Stimulated activated CD4-positive, alpha-beta T cell treated with anti-CD3 and anti-CD28 coated beads, Interleukin-1b, Interleukin-23, amount 100 ng/mL, for 24 hours (primary cell): ENCODE measurements at regions not wholly inside any gene's neighbourhood (a gene's known extent, or its start where the extent isn't known, plus 50 kb on each side); places are given as distances from the start of the nearest gene placed in this dataset.

ENCODE experiments used
- DNase-seq, 4 experiments: peaks; one replicate each; pipeline ENCODE4 v3.0.0-alpha.2; 2020; ENCODE audit warnings: low read depth in 4 of 4, low spot score in 1 of 4

DNA sequence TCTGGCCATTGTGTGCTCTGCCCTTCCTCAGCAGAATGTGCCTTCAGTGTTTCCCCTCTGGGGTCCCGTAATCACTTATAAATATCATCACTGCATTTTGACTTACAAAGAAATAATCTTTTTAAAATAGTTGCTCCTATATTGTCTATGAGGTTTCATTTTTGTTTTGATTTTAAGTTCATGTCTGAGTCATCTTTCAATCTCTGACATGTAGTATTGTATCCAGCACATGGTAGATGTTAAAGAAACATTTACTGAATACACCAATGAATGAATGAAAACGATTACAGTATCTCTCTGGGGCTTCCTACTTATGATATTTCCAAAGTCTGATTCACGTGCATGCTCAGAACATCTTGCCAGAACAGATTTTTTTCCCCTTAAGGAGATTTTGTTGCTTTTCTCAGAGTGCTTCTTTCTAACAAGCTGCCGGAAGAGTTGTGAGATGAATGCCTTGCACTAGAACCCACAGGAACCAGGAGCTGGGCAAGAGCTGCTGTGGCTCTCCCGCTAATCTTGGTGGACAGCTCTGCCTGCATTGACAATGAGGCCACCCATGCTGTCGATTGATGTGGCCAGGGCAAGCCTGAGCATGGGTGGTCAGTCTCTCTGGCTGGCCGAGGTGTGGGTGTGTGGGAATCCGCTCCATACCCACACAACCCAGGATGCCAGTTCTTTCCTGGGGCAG lies 199.4 kb downstream of the CYRIA start:
- DNase-seq, result no peak

GRCh38 chr2:16464641-16465040 lies 201.0 kb downstream of the CYRIA start:
- DNase-seq, result no peak

GRCh38 chr2:16462958-16463357 lies 202.7 kb downstream of the CYRIA start:
- no peak for DNase-seq

- no peak for DNase-seq
Measured at GRCh38 chr2:16461672-16462071, 204.0 kb downstream of the CYRIA start.

GRCh38 chr2:16459606-16460005 lies 206.0 kb downstream of the CYRIA start:
- no peak for DNase-seq

- no peak for DNase-seq
Measured at GRCh38 chr2:16454621-16455020, 211.0 kb downstream of the CYRIA start.

- DNase-seq, result no peak
Measured at GRCh38 chr2:16452123-16452522, 213.5 kb downstream of the CYRIA start.

- DNase-seq, result no peak
Measured at GRCh38 chr2:16446706-16447105, 218.9 kb downstream of the CYRIA start.

DNA sequence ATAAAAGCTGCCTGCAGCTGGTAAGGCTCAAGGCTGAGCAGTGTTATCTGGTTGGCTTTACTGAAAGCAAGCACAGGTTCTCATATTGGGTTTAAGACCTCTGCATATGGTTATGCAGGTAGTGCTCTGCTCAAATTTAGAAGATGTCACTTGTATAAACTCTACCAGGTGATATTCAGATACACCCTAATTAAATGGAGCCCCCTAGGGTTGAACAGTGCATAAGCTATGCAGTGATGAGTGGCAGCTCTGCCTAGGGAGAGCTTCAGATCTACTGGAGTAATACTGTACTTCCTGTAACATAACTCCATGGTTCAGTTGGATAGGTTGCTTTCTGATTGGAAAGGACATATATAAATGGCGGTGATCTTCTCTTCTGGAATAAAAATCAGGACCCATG lies 222.7 kb downstream of the CYRIA start:
- no peak for DNase-seq

GRCh38 chr2:16441431-16441830 lies 224.2 kb downstream of the CYRIA start:
- no peak for DNase-seq

DNA sequence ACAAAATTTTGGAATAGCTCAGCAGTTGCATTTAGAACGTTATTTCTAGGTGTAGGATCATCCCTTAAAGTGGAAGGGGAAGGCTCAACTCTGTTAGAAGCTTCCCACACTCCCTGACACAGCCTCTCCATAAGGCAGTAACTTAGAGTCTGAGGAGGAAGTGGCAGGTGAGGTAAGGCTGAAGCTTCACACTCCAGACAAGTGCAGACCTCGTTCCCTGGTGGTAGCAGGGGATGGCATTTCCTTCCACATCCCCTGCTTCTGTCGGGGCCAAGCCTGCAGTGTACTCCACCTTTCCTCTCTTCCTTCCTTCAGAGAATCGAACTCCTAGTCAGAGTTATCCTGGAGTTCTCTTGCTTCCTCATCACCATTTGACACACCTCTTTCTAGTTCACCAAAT lies 224.7 kb downstream of the CYRIA start:
- DNase-seq, result no peak

DNA sequence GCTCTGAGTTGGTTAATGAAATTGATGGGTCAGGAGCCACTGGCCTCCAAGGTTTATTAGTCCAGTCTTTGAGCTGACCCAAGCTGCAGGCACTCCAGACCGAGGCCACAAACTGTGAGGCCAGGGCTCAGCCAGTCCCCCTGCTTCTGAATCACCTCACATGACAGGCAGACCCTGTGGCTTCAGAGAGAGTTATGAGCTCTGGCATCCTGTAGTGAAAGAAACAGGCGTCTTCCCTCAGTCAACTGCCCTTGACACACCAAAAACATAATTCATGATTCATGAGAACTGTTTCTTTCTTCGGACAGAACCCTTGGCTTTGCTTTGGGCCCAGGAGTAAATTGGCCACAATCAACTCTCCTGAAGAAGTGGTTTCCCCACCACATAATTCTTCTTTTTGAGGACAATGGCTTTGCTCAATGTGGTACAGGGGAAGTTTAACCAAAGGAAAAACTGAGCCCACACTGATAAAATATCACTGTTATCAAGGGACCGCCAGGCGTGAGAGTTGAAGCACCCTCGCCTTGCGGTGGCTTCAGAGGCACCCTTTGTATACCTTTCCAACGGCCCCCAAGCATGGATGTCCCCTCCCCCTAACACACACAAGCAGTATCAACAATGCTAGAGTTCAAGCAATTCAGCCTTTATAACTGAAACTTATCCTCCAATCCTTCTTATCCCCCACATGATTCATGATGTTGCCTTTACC lies 226.9 kb downstream of the CYRIA start:
- DNase-seq, result no peak

DNA sequence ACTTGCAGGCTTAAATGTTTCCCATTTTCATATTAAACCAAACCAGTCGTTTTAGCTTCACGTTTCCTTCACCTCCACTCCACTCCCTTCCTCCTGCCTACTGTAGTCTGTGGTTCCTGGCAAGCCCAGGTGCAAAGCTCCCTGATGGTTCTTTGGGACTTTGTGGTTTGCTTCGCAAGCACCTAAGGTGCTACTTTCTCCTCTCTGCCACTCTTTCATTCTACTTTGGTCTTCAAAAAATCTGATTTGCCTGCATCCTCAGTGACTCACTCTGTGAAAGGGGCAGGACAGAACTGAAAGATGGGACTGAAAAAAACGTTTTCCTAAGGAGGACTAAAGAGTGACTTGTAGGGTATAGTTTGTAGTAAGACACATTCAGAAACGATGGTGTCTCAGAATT lies 228.4 kb downstream of the CYRIA start:
- no peak for DNase-seq

GRCh38 chr2:16434393-16434792 lies 231.2 kb downstream of the CYRIA start:
- no peak for DNase-seq

GRCh38 chr2:16430846-16431245 lies 234.8 kb downstream of the CYRIA start:
- no peak for DNase-seq

DNA sequence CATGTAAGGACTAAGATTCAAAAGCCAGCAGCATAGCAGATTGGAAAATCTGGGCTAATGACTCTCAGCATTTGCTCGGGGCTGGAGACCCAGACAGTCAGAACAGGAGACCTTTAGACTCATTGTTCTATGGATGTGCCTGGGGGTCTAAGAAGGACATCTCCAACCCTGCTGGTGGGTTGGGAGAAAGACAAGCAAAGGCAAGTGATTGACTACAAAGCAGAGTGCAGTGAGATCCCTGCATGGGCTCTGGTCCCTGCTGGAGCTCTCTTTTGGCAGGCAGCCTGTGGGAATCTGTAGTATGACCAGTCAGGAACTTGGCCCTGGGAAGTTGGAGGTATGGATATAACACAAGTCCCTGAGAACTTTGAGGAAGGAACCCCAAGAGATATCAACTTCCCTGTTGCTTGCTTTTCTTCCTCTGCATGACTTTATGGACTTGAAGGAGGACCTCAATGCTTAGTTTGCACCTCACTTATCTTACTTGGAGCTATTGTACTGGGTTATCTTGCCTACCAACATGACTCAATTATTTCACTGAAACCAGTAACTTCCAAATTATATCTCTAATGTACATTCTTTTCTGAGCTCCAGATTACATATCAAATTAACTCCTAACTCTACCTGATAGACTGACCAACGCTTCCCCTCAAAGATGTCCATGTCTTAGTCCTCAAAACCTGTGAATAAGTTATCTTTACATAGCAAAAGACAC lies 236.0 kb downstream of the CYRIA start:
- DNase-seq, result no peak

DNA sequence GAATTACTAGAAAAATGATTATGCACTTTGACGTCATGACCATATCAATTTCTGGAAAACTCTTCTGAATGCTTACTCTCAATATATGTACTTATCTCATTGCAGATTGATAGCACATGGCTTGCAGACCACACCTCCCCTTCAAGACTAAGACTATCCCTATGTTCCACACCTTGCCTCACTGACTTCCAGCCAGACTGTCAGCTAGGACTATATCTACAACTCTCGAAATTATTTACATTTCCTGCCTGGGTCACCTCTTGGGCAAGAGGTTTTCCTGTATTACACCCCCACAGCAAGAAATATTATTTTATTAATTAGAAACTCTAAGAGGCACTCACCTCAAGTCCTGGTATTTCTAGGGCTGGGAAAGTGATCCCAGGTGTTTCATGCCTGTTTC lies 236.6 kb downstream of the CYRIA start:
- no peak for DNase-seq

DNA sequence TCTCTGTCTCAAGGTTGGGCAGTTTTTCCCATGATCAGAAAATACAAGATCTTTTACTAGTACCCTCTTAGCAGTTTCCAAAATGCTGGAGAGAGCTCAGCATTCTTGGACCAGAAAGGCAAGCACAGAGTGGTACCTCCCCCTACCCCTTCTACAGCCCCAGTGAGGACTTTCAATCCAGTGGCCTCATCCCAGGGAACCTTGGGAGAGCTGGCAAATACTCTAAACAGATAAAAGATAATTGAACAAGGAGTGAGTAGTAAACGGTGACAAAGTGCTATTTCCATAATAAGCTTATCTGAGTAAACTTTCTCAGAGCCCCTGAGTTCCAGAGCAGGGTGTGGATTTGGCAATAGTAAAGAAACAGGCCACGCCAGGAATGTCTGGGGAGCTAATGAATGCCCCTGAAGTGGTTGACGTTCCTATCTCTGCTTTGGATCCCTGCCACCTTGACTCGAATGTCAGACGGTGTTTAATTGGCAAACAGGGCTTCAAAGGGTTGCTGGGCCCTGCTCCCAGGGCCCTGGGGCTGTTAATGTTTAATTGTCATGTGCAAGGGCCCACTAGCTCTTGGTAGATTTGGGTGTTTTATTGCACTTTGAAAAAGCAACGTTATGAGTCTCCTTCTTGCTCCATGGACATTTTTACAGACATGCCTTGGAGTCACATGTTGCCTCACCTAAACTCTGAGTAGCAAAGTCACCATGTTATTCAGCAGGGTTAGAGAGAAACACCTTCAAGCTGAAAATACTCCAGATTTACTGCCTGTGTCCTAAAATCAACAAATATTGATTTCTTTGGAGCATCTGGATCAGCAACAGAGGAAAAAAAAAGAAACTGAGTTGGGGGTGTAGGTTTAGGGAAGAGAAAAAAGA lies 239.9 kb downstream of the CYRIA start:
- no peak for DNase-seq

DNA sequence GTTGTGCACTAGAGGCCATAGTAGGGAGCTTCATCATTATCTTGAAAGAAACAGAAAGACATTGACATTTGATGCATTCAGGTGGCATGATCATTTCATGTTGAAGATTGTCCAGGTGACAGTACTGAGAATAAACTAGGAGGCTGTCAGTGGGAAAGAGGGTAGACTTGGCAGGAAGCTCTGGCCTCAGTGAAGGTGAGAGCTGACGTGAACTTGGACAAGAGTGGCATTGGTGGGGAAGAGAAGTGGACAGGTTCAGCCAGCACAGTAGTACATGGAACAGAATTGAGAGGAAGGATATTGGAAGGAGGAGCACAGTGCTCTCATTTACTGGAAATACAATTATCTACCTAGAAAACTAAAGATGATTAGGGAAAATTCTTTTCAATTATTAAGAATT lies 245.2 kb downstream of the CYRIA start:
- no peak for DNase-seq

GRCh38 chr2:16417726-16418125 lies 247.9 kb downstream of the CYRIA start:
- no peak for DNase-seq

- no peak for DNase-seq
Measured at GRCh38 chr2:16416651-16417050, 249.0 kb downstream of the CYRIA start.
